Central memory CD8-positive, alpha-beta T cell (primary cell): ENCODE measurements at regions not wholly inside any gene's neighbourhood (a gene's known extent, or its start where the extent isn't known, plus 50 kb on each side); places are given as distances from the start of the nearest gene placed in this dataset.

Experiments used
- ATAC-seq: fragments of 150-1000 bp; cut with Tn5 transposase; replicated peaks from 2 replicates; pipeline ENCODE4 v1.10.0; 2022; ENCODE audit warnings: mild to moderate bottlenecking, moderate FRiP score, moderate number of reproducible peaks; ENCODE audit not compliant: poor library complexity, severe bottlenecking; ENCODE audit errors: extremely low read depth
- DNase-seq, 2 donors: peaks; one replicate each; pipeline ENCODE4 v3.0.0; 2021; ENCODE audit warnings: low spot score in 2 of 2
- H3K27ac Mint-ChIP-seq: one replicate; pipeline ENCODE4 v1.8.0; 2022; ENCODE audit warnings: low read depth, mild to moderate bottlenecking, moderate library complexity, mixed read lengths
- H3K27me3 Mint-ChIP-seq: one replicate; pipeline ENCODE4 v1.8.0; 2022; ENCODE audit warnings: mixed read lengths
- H3K36me3 Mint-ChIP-seq: one replicate; pipeline ENCODE4 v1.8.0; 2022; ENCODE audit warnings: mild to moderate bottlenecking, moderate library complexity, mixed read lengths; ENCODE audit not compliant: insufficient read depth
- H3K4me1 Mint-ChIP-seq: one replicate; pipeline ENCODE4 v1.8.0; 2022; ENCODE audit warnings: mixed read lengths
- H3K4me3 Mint-ChIP-seq: one replicate; pipeline ENCODE4 v1.8.0; 2022; ENCODE audit warnings: mild to moderate bottlenecking, moderate library complexity, mixed read lengths
- H3K9me3 Mint-ChIP-seq: one replicate; pipeline ENCODE4 v1.8.0; 2022; ENCODE audit warnings: mixed read lengths

DNA sequence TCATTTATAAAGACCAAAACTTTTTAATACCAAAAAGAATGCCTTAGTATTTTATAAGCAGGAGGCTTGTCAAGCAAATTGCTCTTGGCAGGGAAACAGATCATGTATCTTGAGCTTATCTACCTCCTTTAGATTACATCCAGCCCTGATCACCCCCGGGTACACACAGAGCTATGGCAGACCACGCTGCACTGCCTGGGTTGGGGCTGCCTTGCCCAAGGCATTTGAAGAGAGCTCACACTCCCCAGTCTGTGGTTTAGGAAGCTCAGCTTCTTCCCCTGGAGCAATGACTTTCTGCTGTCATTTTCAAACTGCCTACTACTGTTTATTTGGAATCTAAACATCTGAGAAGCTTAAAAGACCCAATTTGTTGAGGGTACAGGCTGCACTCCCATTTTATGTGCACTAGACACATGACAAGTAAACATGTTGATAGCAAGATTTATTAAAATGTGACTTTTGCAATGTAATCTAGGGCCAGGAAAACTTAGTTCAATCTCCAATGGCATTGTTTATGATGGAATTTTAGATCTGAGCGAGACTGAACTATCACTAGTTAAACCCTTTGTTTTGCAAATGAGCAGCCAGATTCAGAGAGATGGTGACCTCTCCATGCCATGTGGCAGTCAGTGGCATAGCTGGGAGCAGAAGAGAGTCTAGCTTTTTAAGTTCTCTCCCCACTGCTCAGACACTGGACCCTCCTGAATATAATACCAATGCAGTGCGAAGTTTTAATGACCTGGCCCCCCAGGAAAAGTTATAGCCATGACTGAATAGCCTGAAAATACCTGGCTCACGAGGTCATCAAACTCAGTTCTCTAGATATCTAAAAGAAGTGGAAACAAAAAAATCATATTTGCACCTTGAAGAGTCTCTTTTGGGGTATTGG lies 214.9 kb downstream of the HLX start:
- H3K9me3 Mint-ChIP-seq, result no peaks in the 10 kb centered on the region
- H3K4me1 Mint-ChIP-seq, result no peaks in the 10 kb centered on the region
- H3K27ac Mint-ChIP-seq, result no peak overlapping the region
- H3K27me3 Mint-ChIP-seq, result no peaks in the 10 kb centered on the region
- no peak for ATAC-seq
- H3K36me3 Mint-ChIP-seq, result no peaks in the 10 kb centered on the region
- no peak overlapping the region for H3K4me3 Mint-ChIP-seq
- DNase-seq, result no peak

DNA sequence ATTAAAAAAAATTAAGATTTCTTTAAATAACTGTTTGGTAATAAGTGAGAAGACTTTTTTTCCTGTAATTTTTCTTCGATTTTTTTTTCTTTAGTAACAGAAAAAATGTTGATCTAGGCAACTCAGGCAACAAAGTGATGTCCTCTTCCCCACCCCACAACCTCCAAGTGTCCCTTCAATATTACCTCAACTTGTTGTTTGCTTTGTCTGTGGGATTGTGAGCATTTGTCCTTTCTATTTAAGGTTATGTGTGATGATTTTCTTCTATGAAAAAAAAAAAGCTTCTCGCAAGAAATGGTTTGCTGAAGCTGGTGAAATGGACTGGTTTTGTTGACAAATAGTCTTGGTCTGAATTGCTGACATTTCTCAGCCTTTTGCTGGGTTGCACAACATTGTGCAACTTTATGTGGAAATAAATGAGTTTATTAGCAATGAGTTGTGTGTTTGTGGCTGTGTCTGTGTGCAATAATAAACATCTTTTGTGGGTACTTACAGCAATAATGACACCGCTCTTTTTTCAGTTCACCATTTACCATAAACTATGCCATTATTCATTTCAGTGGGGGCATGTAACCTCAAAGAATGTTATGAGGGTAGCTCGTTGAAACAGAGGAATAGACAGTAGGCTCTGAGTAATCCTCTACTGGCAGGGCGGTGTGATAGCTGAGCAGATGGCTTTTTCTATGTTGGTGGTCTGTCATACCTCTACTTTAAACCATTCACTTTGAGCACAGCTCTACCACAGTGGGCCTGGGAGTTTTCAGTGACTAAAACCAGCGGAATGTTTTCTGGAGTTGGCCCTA lies 218.4 kb downstream of the HLX start:
- no peak for ATAC-seq
- no peaks in the 10 kb centered on the region for H3K36me3 Mint-ChIP-seq
- no peaks in the 10 kb centered on the region for H3K4me1 Mint-ChIP-seq
- H3K9me3 Mint-ChIP-seq, result no peaks in the 10 kb centered on the region
- no peak for DNase-seq
- no peaks in the 10 kb centered on the region for H3K27me3 Mint-ChIP-seq
- no peak overlapping the region for H3K27ac Mint-ChIP-seq
- H3K4me3 Mint-ChIP-seq, result no peak overlapping the region

- Mint-ChIP-seq H3K4me3 (no peak overlapping the region), H3K27ac (no peak overlapping the region), H3K36me3 (no peaks in the 10 kb centered on the region), H3K4me1 (no peaks in the 10 kb centered on the region), H3K27me3 (no peaks in the 10 kb centered on the region), H3K9me3 (peaks cover 3% of the 10 kb centered on the region)
- DNase-seq (no peak), ATAC-seq (no peak)
These were observed 219.5 kb downstream of the HLX start for GRCh38 chr1:221098471-221099405.

DNA sequence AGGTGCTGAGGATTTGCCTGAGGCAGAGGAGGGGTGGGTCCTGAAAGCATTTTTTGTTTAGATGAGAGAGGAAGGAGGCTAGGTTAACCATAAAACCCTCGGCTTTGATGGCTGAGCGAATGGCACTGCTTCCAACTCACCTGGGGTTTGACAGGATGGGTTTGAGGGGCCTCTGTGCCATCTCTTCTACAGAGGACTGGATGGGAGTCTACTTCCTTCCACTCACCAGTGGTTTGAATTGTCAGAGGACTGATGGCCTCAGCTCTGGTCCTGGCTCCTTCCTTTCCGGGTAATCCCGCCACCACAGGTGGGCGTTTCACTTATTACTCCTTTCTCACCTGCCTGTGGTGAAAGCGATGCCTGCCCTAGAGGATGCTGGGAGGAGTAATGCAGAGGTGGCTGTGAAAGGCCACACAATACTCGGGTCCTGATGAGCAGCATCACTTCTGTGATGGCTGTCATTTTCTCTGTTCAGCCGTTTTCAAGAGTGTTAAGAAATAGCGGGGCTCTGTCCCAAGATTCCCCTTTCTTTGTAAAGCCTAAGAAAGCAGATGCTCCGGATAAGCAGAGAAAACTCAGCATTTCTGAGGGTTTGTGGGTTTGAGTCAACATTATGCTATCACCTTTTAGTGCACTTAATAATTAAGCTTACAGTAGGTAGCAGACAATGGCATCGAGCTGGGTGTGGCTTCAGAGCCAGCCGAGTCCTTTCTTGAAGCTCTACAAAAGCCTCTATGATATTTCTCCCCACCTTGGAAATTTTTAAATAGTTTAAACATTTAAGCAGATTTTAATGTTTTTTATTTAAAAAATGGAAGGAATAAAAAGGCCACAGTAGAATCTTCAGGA lies 220.7 kb downstream of the HLX start:
- Mint-ChIP-seq H3K4me1 (no peaks in the 10 kb centered on the region), H3K27ac (no peak overlapping the region), H3K27me3 (no peaks in the 10 kb centered on the region), H3K9me3 (peaks cover 6% of the 10 kb centered on the region), H3K4me3 (no peak overlapping the region), H3K36me3 (no peaks in the 10 kb centered on the region)
- no peak for DNase-seq
- ATAC-seq, result no peak

- Mint-ChIP-seq H3K27me3 (no peaks in the 10 kb centered on the region), H3K4me3 (no peak overlapping the region), H3K36me3 (no peaks in the 10 kb centered on the region), H3K4me1 (no peaks in the 10 kb centered on the region), H3K27ac (no peak overlapping the region), H3K9me3 (peaks cover 6% of the 10 kb centered on the region)
- no peak for ATAC-seq
- no peak for DNase-seq
These were observed 221.4 kb downstream of the HLX start for GRCh38 chr1:221100611-221101010.

DNA sequence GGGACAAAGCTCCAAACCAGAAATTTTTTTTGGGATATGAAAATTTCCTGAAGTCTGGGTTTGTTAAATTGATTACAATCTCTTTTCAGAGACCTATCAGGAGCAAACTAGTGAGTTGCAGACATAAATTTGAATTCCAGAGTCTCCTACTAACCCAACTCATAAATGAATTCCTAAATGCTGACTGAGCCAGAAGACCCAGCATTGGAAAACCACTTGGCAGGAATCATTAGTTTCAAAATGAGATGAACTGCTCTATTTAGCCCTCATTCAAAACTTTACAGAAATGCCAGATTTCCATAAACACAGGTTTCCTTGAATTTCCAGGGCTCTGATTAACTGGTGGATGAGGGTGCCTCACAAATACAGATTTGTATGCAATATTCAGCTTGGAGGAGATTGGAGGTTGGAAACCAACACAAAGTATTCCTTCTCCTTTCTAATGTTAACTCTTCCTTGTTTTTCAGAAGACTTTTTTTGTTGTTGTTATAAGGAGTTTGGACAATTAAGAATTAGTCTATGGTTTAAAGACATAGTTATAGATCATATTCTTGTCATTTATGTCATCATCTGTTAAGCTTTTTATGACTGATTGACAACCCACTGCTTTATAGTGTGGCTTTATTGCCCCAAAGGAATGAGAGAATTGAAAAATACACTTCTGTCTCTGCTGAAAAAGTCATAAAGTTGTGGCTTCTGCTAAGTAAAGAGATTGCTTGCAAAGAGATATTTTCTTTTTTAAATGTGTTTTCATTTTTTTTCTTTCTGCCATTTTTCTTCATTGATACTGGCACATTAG lies 222.8 kb downstream of the HLX start:
- ATAC-seq (no peak), DNase-seq (no peak)
- no peak overlapping the region for H3K27ac Mint-ChIP-seq
- no peaks in the 10 kb centered on the region for H3K4me1 Mint-ChIP-seq
- H3K4me3 Mint-ChIP-seq, result no peak overlapping the region
- H3K27me3 Mint-ChIP-seq, result no peaks in the 10 kb centered on the region
- H3K9me3 Mint-ChIP-seq, result peaks cover 6% of the 10 kb centered on the region
- H3K36me3 Mint-ChIP-seq, result no peaks in the 10 kb centered on the region

DNA sequence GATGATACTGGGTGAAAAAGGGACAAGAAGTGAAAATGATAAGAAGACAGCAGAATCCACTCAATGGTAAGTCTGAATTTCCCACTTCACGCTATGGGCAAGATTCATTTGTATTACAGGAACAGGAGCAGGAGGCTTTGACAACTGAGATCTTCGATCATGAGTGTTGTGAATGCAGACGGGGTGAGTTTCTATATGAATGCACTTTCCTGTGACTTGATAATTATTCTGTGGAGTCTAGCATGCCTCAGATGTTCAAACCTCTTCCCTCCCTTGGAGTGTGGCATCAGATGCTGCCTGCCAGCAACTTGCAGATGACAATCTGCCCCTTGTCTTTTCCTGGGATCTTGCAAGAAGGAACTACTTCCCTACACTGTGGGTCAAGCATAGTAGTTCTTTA lies 225.4 kb downstream of the HLX start:
- Mint-ChIP-seq H3K4me3 (no peak overlapping the region), H3K27me3 (no peaks in the 10 kb centered on the region), H3K4me1 (no peaks in the 10 kb centered on the region), H3K9me3 (peaks cover 6% of the 10 kb centered on the region), H3K27ac (no peak overlapping the region), H3K36me3 (no peaks in the 10 kb centered on the region)
- ATAC-seq (no peak), DNase-seq (no peak)

DNA sequence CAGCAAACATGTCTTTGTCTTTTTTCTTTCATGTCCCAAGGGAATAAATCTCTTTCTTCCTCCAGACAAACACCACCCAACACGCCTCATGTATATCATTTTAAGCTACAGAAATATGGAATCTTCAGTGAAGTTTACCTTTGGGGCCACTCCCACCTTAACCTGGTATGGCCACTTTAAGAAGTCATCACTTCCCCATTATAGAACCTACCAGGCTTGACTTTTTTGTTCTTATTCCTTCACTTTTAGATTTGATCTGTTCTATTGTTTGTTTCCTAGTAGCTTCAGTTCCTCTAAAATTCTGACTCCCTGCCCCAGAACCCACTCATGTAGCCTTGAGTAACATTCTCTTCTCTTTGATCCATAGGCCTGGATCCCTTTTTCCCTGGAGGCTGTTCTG lies 226.3 kb downstream of the HLX start:
- Mint-ChIP-seq H3K27ac (no peak overlapping the region), H3K4me1 (no peaks in the 10 kb centered on the region), H3K36me3 (no peaks in the 10 kb centered on the region), H3K27me3 (no peaks in the 10 kb centered on the region), H3K4me3 (no peak overlapping the region), H3K9me3 (peaks cover 6% of the 10 kb centered on the region)
- no peak for ATAC-seq
- DNase-seq, result no peak

GRCh38 chr1:221106616-221107015 lies 227.4 kb downstream of the HLX start:
- no peak for ATAC-seq
- Mint-ChIP-seq H3K27me3 (no peaks in the 10 kb centered on the region), H3K4me3 (no peak overlapping the region), H3K27ac (no peak overlapping the region), H3K36me3 (no peaks in the 10 kb centered on the region), H3K9me3 (peaks cover 6% of the 10 kb centered on the region), H3K4me1 (no peaks in the 10 kb centered on the region)
- DNase-seq, result no peak

- H3K36me3 Mint-ChIP-seq, result no peaks in the 10 kb centered on the region
- DNase-seq, result no peak
- no peaks in the 10 kb centered on the region for H3K27me3 Mint-ChIP-seq
These were observed 230.7 kb downstream of the HLX start for GRCh38 chr1:221109930-221110329.

GRCh38 chr1:221117133-221117532 lies 237.9 kb downstream of the HLX start:
- Mint-ChIP-seq H3K9me3 (no peaks in the 10 kb centered on the region), H3K4me3 (no peak overlapping the region), H3K27me3 (no peaks in the 10 kb centered on the region), H3K36me3 (no peaks in the 10 kb centered on the region), H3K27ac (no peak overlapping the region), H3K4me1 (no peaks in the 10 kb centered on the region)
- DNase-seq (no peak), ATAC-seq (no peak)

More at GRCh38 chr1:221109930-221110329, 230.7 kb downstream of the HLX start:
- Mint-ChIP-seq H3K4me3 (no peak overlapping the region), H3K9me3 (no peaks in the 10 kb centered on the region), H3K4me1 (no peaks in the 10 kb centered on the region), H3K27ac (no peak overlapping the region)
- ATAC-seq, result no peak
